Endothelial cell of umbilical vein (primary cell): ENCODE measurements at regions not wholly inside any gene's neighbourhood (a gene's known extent, or its start where the extent isn't known, plus 50 kb on each side); places are given as distances from the start of the nearest gene placed in this dataset.

Experiments
- BruUV-seq: library from RNA; stranded (reverse); fragments of 400-500 nt; replicated peaks from 2 replicates; lab custom pipeline; 2021; lab: Mats Ljungman, UMichigan
- CTCF ChIA-PET: fragments of 300-600, 350-600 bp; sonication (Branson Sonifier 250); formaldehyde crosslinking; loops from one replicate; lab custom pipeline; 2021; ENCODE audit warnings: antibody characterized with exemption, inconsistent platforms; lab: Charles Lee
- POLR2A ChIA-PET: fragments of 300-600, 350-600 bp; sonication (Branson Sonifier 250); formaldehyde crosslinking; loops from one replicate; lab custom pipeline; 2021; ENCODE audit warnings: antibody characterized with exemption, inconsistent platforms; lab: Charles Lee
- DNase-seq: peaks from one replicate; pipeline ENCODE4 v3.0.0-alpha.2; 2011; ENCODE audit warnings: low read depth, low spot score
- FAIRE-seq: peaks from 2 replicates; lab custom pipeline; 2011; peaks lifted over from hg19 to GRCh38; lab: Jason Lieb, UNC
- H2AFZ ChIP-seq: 2 replicates; pipeline ENCODE4 v1.6.0; 2012; ENCODE audit warnings: low read depth, low read length, control low read depth, inconsistent platforms
- H3K27ac ChIP-seq: 2 replicates; pipeline ENCODE4 v1.5.1; 2011; ENCODE audit warnings: low read depth, mild to moderate bottlenecking, control low read depth, low read length, moderate library complexity; ENCODE audit not compliant: insufficient read depth
- H3K27me3 ChIP-seq, 2 experiments: 2 replicates each; pipeline versions ENCODE4 v1.6.0 to v1.6.1; 2011; ENCODE audit warnings: low read length in 2 of 2, mixed read lengths in 1 of 2; ENCODE audit not compliant: control insufficient read depth in 2 of 2, insufficient read depth in 2 of 2
- H3K36me3 ChIP-seq, 2 experiments: 2 replicates in 1 of 2; 3 replicates in 1 of 2; pipeline ENCODE4 v1.5.1; 2011; ENCODE audit warnings: low read length in 2 of 2, mild to moderate bottlenecking in 1 of 2, moderate library complexity in 1 of 2; ENCODE audit not compliant: control insufficient read depth in 2 of 2, insufficient read depth in 2 of 2; ENCODE audit errors: extremely low read depth in 1 of 2
- H3K4me1 ChIP-seq: 3 replicates; pipeline ENCODE4 v1.5.1; 2011; ENCODE audit warnings: mild to moderate bottlenecking, low read length; ENCODE audit not compliant: control insufficient read depth, insufficient read depth; ENCODE audit errors: extremely low read depth
- H3K4me2 ChIP-seq: 2 replicates; pipeline ENCODE4 v1.6.1; 2011; ENCODE audit warnings: low read length, control low read depth, mixed read lengths; ENCODE audit not compliant: insufficient read depth
- H3K4me3 ChIP-seq, 3 experiments: fragments of 200-600 bp in 1 of 3; sonication (generic), shearing (Covaris generic) in 1 of 3; replicated peaks in 1 of 3; 2 replicates each; pipeline ENCODE4 v1.5.1; 2011 to 2016; ENCODE audit warnings: control low read depth in 3 of 3, low read length in 3 of 3, mild to moderate bottlenecking in 2 of 3, inconsistent platforms in 1 of 3, low read depth in 1 of 3, moderate library complexity in 1 of 3; ENCODE audit not compliant: insufficient read depth in 1 of 3
- H3K79me2 ChIP-seq: 2 replicates; pipeline ENCODE4 v1.6.0; 2012; ENCODE audit warnings: low read length, inconsistent platforms; ENCODE audit not compliant: control insufficient read depth, insufficient read depth
- H3K9ac ChIP-seq: replicated peaks from 2 replicates; pipeline ENCODE3; 2011; ENCODE audit warnings: low read length, control low read depth; ENCODE audit not compliant: insufficient read depth; ENCODE audit errors: extremely low read depth
- H3K9me1 ChIP-seq: replicated peaks from 3 replicates; pipeline ENCODE4 v1.6.0; 2011; ENCODE audit warnings: mild to moderate bottlenecking, low read length; ENCODE audit not compliant: control insufficient read depth, insufficient read depth; ENCODE audit errors: extremely low read depth
- H3K9me3 ChIP-seq: replicated peaks from 2 replicates; pipeline ENCODE4 v1.5.1; 2012; ENCODE audit warnings: low read length, inconsistent platforms; ENCODE audit not compliant: control insufficient read depth, insufficient read depth
- H4K20me1 ChIP-seq: replicated peaks from 2 replicates; pipeline ENCODE3; 2011; ENCODE audit warnings: mild to moderate bottlenecking, low read length; ENCODE audit not compliant: control insufficient read depth, insufficient read depth; ENCODE audit errors: extremely low read depth
- CTCF ChIP-seq, 2 donors: IDR thresholded peaks; 1 replicate in 1 of 2; 2 replicates in 1 of 2; pipeline ENCODE4 v1.5.1; 2011; ENCODE audit warnings: low read length in 2 of 2, mild to moderate bottlenecking in 2 of 2, moderate library complexity in 2 of 2, control low read depth in 1 of 2, inconsistent platforms in 1 of 2, low read depth in 1 of 2; ENCODE audit not compliant: insufficient read depth in 1 of 2; ENCODE audit errors: extremely low read depth in 1 of 2
- EZH2 ChIP-seq: IDR thresholded peaks from 2 replicates; pipeline ENCODE4 v1.6.1; 2012; ENCODE audit warnings: borderline replicate concordance, low read depth, mild to moderate bottlenecking, moderate library complexity, low read length, inconsistent platforms; ENCODE audit not compliant: severe bottlenecking
- FOS ChIP-seq: IDR thresholded peaks from 2 replicates; pipeline ENCODE4 v1.6.1; 2011; ENCODE audit warnings: mild to moderate bottlenecking, low read length, moderate library complexity, borderline replicate concordance; ENCODE audit not compliant: insufficient read depth
- GATA2 ChIP-seq: IDR thresholded peaks from 2 replicates; pipeline ENCODE4 v1.7.0; 2011; ENCODE audit warnings: low read depth, mild to moderate bottlenecking, moderate library complexity, mixed read lengths, low read length; ENCODE audit not compliant: insufficient read length, insufficient read depth
- JUN ChIP-seq: IDR thresholded peaks from 2 replicates; pipeline ENCODE4 v1.6.1; 2011; ENCODE audit warnings: borderline replicate concordance, low read depth; ENCODE audit not compliant: insufficient read length, insufficient read depth
- MYC ChIP-seq: IDR thresholded peaks from one replicate; pipeline ENCODE4 v1.6.1; 2011; ENCODE audit warnings: mild to moderate bottlenecking, low read depth, low read length
- POLR2A ChIP-seq: IDR thresholded peaks from 2 replicates; pipeline ENCODE4 v1.6.1; 2012; ENCODE audit warnings: low read depth, mild to moderate bottlenecking, control low read depth, low read length
- POLR2AphosphoS5 ChIP-seq: IDR thresholded peaks from 2 replicates; pipeline ENCODE4 v1.6.1; 2012; ENCODE audit warnings: low read depth, mild to moderate bottlenecking, control low read depth, low read length, moderate library complexity; ENCODE audit not compliant: insufficient read depth
- dilution Hi-C: fragments of 300-500 bp; cut with MboI; formaldehyde crosslinking; loops from one replicate; pipeline ENCODE4 v1.15.0; 2019; ENCODE audit warnings: low sequenced_read_pairs; ENCODE audit not compliant: extremely low pct_ligation_motif_present
- intact Hi-C: fragments of 100-400 bp; cut with micrococcal nuclease; formaldehyde crosslinking; loops from one replicate; pipeline ENCODE4 v1.10.0; 2022
- TF ChIP-seq, protein P1 (sequence below): IDR thresholded peaks from 2 replicates; pipeline ENCODE4 v1.6.1; 2011; ENCODE audit not compliant: insufficient read depth, insufficient read length

- Histone ChIP-seq H3K9ac (no peak overlapping the region), H3K4me2 (no peak overlapping the region), H4K20me1 (no peaks in the 10 kb centered on the region), H2AFZ (no peak overlapping the region), H3K79me2 (no peaks in the 10 kb centered on the region), H3K9me3 (no peaks in the 10 kb centered on the region), H3K4me1 (no peaks in the 10 kb centered on the region), H3K4me3 (no peak overlapping the region), H3K27ac (no peak overlapping the region), H3K27me3 (no peaks in the 10 kb centered on the region), H3K9me1 (no peaks in the 10 kb centered on the region), H3K36me3 (no peaks in the 10 kb centered on the region)
- BruUV-seq: no TSS peak
- intact Hi-C loops: no loop called here
- FAIRE-seq (no peak), DNase-seq (no peak)
- ChIA-PET POLR2A (no interaction called here), CTCF (no interaction called here)
- dilution Hi-C loops: no loop called here
- TF ChIP-seq, protein P1, sequence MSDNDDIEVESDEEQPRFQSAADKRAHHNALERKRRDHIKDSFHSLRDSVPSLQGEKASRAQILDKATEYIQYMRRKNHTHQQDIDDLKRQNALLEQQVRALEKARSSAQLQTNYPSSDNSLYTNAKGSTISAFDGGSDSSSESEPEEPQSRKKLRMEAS: no peak
- TF ChIP-seq GATA2: no peak
- no peak for TF ChIP-seq CTCF (IDR thresholded peaks at IDR 0.05; ENCODE audit: extremely low read depth in 1 of 2, insufficient read depth in 1 of 2, low read depth in 1 of 2, low read length in 2 of 2)
- no peak for TF ChIP-seq POLR2AphosphoS5
- no peak for TF ChIP-seq FOS
- TF ChIP-seq JUN: no peak
- TF ChIP-seq EZH2: no peak
- TF ChIP-seq POLR2A: no peak
- TF ChIP-seq MYC: no peak
These were observed 135.1 kb upstream of the EPB41L3 start for GRCh38 chr18:5678779-5679406.
